ENCODE measurements at regions not wholly inside any gene's neighbourhood (a gene's known extent, or its start where the extent isn't known, plus 50 kb on each side); places are given as distances from the start of the nearest gene placed in this dataset.

- Histone ChIP-seq H3K36me3 (no peaks in the 10 kb centered on the region), H3K27me3 (no peaks in the 10 kb centered on the region), H3K27ac (no peak overlapping the region), H3K9me3 (no peaks in the 10 kb centered on the region), H3K4me3 (no peak overlapping the region), H3K4me1 (no peaks in the 10 kb centered on the region)
- TF ChIP-seq CTCF (IDR thresholded peaks at IDR 0.05) = no peak
- TF ChIP-seq POLR2AphosphoS5 (IDR thresholded peaks at IDR 0.05) = no peak
- TF ChIP-seq POLR2A (IDR thresholded peaks at IDR 0.05) = no peak
- DNase-seq (ENCODE audit: low spot score in 2 of 2) = no peak
- intact Hi-C loops (cut with DNase I; ENCODE audit: low total_unique reads) = no loop called here
Measured at GRCh38 chr5:38777111-38777510, 68.7 kb upstream of the OSMR start.

- no peak overlapping the region for H3K4me3 ChIP-seq
- intact Hi-C loops (cut with DNase I; ENCODE audit: low total_unique reads) = no loop called here
- TF ChIP-seq POLR2A (IDR thresholded peaks at IDR 0.05) (no peak), CTCF (IDR thresholded peaks at IDR 0.05) (no peak), POLR2AphosphoS5 (IDR thresholded peaks at IDR 0.05) (no peak)
Measured at GRCh38 chr5:38780316-38780715, 65.5 kb upstream of the OSMR start.

GRCh38 chr5:38780945-38781344, 64.9 kb upstream of the OSMR start:
- peaks cover 10 to 13% of the 10 kb centered on the region in 2 donors for H3K4me1 ChIP-seq
- DNase-seq (ENCODE audit: low spot score in 2 of 2) = peak; percentile 59 to 67
- no peak overlapping the region for H3K4me3 ChIP-seq
- peak in 2 of 3 donors; percentile 39 to 73 for TF ChIP-seq POLR2AphosphoS5 (IDR thresholded peaks at IDR 0.05)
- TF ChIP-seq POLR2A (IDR thresholded peaks at IDR 0.05) = no peak
- peak in 1 of 3 donors; percentile 29 for TF ChIP-seq CTCF (IDR thresholded peaks at IDR 0.05)
- no peaks in the 10 kb centered on the region for H3K36me3 ChIP-seq
- H3K9me3 ChIP-seq = no peaks in the 10 kb centered on the region
- no peaks in the 10 kb centered on the region for H3K27me3 ChIP-seq
- intact Hi-C loops (cut with DNase I; ENCODE audit: low total_unique reads) = no loop called here
- no peak overlapping the region for H3K27ac ChIP-seq

More at GRCh38 chr5:38780316-38780715, 65.5 kb upstream of the OSMR start:
- Histone ChIP-seq H3K36me3 (no peaks in the 10 kb centered on the region), H3K9me3 (no peaks in the 10 kb centered on the region), H3K27ac (no peak overlapping the region), H3K27me3 (no peaks in the 10 kb centered on the region), H3K4me1 (peaks cover 10 to 13% of the 10 kb centered on the region in 2 donors)
- DNase-seq (ENCODE audit: low spot score in 2 of 2) = no peak

DNA sequence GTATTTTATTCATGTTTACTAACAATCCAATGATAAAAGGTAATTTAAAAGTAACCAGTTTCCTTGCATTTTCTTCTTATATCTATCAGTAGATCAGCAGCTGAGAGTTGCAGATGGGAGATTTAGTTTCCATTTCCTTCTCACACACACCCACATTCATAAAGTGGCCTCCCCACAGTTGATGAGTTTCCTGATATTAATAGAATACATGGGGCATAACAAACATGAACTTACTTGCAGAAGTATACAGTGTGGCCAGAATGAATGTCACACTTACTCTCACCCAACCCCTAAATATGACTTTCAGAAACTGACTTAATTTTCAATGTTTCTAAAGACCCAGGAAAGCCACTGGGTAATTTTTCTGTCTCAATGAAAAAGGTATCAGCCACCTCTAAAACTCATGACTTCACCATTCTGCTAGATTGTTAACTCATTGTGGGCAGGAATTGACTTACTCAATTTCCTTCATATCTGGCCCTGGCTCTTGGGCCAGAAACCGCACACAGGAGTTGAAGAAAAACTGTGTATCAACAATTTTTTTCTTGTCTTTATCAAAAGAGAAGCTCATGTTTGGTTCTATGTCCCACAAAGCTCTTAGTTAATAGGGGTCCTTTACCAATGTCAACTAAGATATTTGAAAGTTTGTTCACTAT, 63.5 kb upstream of the OSMR start:
- TF ChIP-seq POLR2A (IDR thresholded peaks at IDR 0.05) = no peak
- TF ChIP-seq POLR2AphosphoS5 (IDR thresholded peaks at IDR 0.05) = no peak
- TF ChIP-seq CTCF (IDR thresholded peaks at IDR 0.05) = no peak
- peak overlapping the region; percentile 13 to 29 for H3K27ac ChIP-seq
- H3K9me3 ChIP-seq = no peaks in the 10 kb centered on the region
- H3K27me3 ChIP-seq = no peaks in the 10 kb centered on the region
- peaks cover 10 to 13% of the 10 kb centered on the region in 2 donors for H3K4me1 ChIP-seq
- intact Hi-C loops (cut with DNase I; ENCODE audit: low total_unique reads) = no loop called here
- no peak overlapping the region for H3K4me3 ChIP-seq
- no peak for DNase-seq (ENCODE audit: low spot score in 2 of 2)
- no peaks in the 10 kb centered on the region for H3K36me3 ChIP-seq

- intact Hi-C loops (cut with DNase I; ENCODE audit: low total_unique reads) = no loop called here
- no peaks in the 10 kb centered on the region for H3K36me3 ChIP-seq
- TF ChIP-seq POLR2A (IDR thresholded peaks at IDR 0.05) (no peak), POLR2AphosphoS5 (IDR thresholded peaks at IDR 0.05) (no peak), CTCF (IDR thresholded peaks at IDR 0.05) (peak in 2 of 3 donors; percentile 34 to 47)
- peaks cover 10 to 13% of the 10 kb centered on the region in 2 donors for H3K4me1 ChIP-seq
- peak overlapping the region; percentile 29 to 78 for H3K27ac ChIP-seq
- no peak for DNase-seq (ENCODE audit: low spot score in 2 of 2)
- no peaks in the 10 kb centered on the region for H3K27me3 ChIP-seq
- no peak overlapping the region for H3K4me3 ChIP-seq
- no peaks in the 10 kb centered on the region for H3K9me3 ChIP-seq
Measured at GRCh38 chr5:38783011-38783561, 62.7 kb upstream of the OSMR start.

All from breast epithelium (tissue), 4 donors.